ENCODE measurements at regions not wholly inside any gene's neighbourhood (a gene's known extent, or its start where the extent isn't known, plus 50 kb on each side); places are given as distances from the start of the nearest gene placed in this dataset.

DNA sequence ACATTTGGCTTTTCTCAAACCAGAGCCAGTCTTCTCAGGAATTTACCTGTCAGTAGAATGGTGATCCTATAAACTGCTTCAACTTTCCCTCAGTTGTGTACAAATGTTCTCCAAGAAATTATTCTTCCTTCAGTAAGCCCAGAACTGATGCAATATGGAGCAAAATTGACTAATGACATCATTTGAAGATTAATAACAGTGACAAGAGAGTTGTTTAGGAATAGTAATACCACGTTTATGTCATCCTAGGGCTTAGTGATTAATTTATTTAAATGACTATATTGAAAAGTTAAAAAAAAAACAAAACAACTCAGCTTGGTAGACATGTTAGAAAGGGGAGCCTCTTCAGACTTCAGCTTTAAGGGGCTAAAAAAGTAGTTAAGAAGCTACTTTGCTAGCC lies 933.2 kb downstream of the GATA3 start:
- H3K9me3 ChIP-seq (ENCODE audit: control insufficient read depth in 2 of 2, insufficient read depth in 1 of 2, low read depth in 1 of 2, low read length in 1 of 2), result no peaks in the 10 kb centered on the region

DNA sequence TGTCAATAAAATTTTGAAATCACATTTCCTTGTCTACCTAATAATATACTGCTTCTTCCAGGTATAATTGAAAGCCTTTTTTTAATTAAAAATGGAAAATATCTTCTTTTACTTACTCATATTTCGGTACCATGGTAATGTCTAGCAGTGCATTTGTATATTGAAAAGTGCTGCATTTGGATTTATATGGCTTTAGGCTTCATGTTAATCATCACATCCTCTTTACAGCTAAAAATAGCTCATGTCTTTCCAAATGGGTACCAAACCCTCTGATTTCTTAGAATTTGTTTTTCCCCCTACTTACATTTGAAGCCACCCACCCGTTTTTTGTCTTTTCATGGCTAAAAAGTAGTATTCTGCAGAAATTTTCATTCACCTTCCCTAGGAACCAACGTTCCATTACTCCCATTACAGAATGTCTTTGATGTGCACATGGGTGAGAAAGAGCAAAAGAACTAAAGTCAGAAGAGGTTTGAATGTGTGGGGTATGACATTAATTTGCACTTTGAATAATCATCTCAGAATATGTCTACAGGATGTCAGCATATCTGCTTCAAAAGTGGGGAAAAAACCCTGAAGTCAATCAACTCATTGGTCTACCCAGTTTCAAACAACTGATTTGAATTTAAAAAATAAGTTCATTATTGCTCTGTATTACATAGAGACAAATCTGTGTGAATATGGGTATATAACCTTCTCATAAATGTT lies 935.9 kb downstream of the GATA3 start:
- 55 to 67% methylated on average over 3 of the region's 3 CpGs for WGBS, 2 donors
- H3K36me3 ChIP-seq (ENCODE audit: control insufficient read depth in 2 of 2, insufficient read depth in 2 of 2, low read length in 1 of 2), result no peaks in the 10 kb centered on the region
- no peaks in the 10 kb centered on the region for H3K4me1 ChIP-seq (ENCODE audit: control insufficient read depth in 2 of 2, insufficient read depth in 2 of 2, low read length in 1 of 2)
- H3K9me3 ChIP-seq (ENCODE audit: control insufficient read depth in 2 of 2, insufficient read depth in 1 of 2, low read depth in 1 of 2, low read length in 1 of 2), result no peaks in the 10 kb centered on the region
- H3K27me3 ChIP-seq (ENCODE audit: control insufficient read depth in 1 of 2, insufficient read depth in 2 of 2, low read length in 2 of 2), result no peaks in the 10 kb centered on the region
- no peak overlapping the region for H3K27ac ChIP-seq (ENCODE audit: low read depth in 2 of 2, low read length in 1 of 2)
- H3K4me3 ChIP-seq (ENCODE audit: low read depth in 1 of 2, low read length in 2 of 2), result no peak overlapping the region

More for the DNA sequence above, 933.2 kb downstream of the GATA3 start:
- Histone ChIP-seq H3K4me3 (ENCODE audit: low read depth in 1 of 2, low read length in 2 of 2) (no peak overlapping the region), H3K27me3 (ENCODE audit: control insufficient read depth in 1 of 2, insufficient read depth in 2 of 2, low read length in 2 of 2) (no peaks in the 10 kb centered on the region), H3K27ac (ENCODE audit: low read depth in 2 of 2, low read length in 1 of 2) (no peak overlapping the region), H3K36me3 (ENCODE audit: control insufficient read depth in 2 of 2, insufficient read depth in 2 of 2, low read length in 1 of 2) (no peaks in the 10 kb centered on the region), H3K4me1 (ENCODE audit: control insufficient read depth in 2 of 2, insufficient read depth in 2 of 2, low read length in 1 of 2) (no peaks in the 10 kb centered on the region)
- 3 to 4% methylated on average over 1 of the region's 1 CpG for WGBS, 2 donors

GRCh38 chr10:8992009-8992408 lies 937.5 kb downstream of the GATA3 start:
- Histone ChIP-seq H3K9me3 (ENCODE audit: control insufficient read depth in 2 of 2, insufficient read depth in 1 of 2, low read depth in 1 of 2, low read length in 1 of 2) (no peaks in the 10 kb centered on the region), H3K36me3 (ENCODE audit: control insufficient read depth in 2 of 2, insufficient read depth in 2 of 2, low read length in 1 of 2) (no peaks in the 10 kb centered on the region), H3K27ac (ENCODE audit: low read depth in 2 of 2, low read length in 1 of 2) (no peak overlapping the region), H3K27me3 (ENCODE audit: control insufficient read depth in 1 of 2, insufficient read depth in 2 of 2, low read length in 2 of 2) (no peaks in the 10 kb centered on the region), H3K4me1 (ENCODE audit: control insufficient read depth in 2 of 2, insufficient read depth in 2 of 2, low read length in 1 of 2) (no peaks in the 10 kb centered on the region), H3K4me3 (ENCODE audit: low read depth in 1 of 2, low read length in 2 of 2) (no peak overlapping the region)
- 79 to 82% methylated on average over 1 of the region's 1 CpG for WGBS, 2 donors

GRCh38 chr10:8993864-8994263 lies 939.4 kb downstream of the GATA3 start:
- Histone ChIP-seq H3K27me3 (ENCODE audit: control insufficient read depth in 1 of 2, insufficient read depth in 2 of 2, low read length in 2 of 2) (no peaks in the 10 kb centered on the region), H3K27ac (ENCODE audit: low read depth in 2 of 2, low read length in 1 of 2) (no peak overlapping the region), H3K4me3 (ENCODE audit: low read depth in 1 of 2, low read length in 2 of 2) (no peak overlapping the region), H3K36me3 (ENCODE audit: control insufficient read depth in 2 of 2, insufficient read depth in 2 of 2, low read length in 1 of 2) (no peaks in the 10 kb centered on the region), H3K4me1 (ENCODE audit: control insufficient read depth in 2 of 2, insufficient read depth in 2 of 2, low read length in 1 of 2) (no peaks in the 10 kb centered on the region), H3K9me3 (ENCODE audit: control insufficient read depth in 2 of 2, insufficient read depth in 1 of 2, low read depth in 1 of 2, low read length in 1 of 2) (no peaks in the 10 kb centered on the region)
- whole genome bisulfite sequencing, 2 donors, result 57 to 68% methylated on average over 8 of the region's 8 CpGs

- no peak overlapping the region for H3K27ac ChIP-seq (ENCODE audit: low read depth in 2 of 2, low read length in 1 of 2)
- H3K36me3 ChIP-seq (ENCODE audit: control insufficient read depth in 2 of 2, insufficient read depth in 2 of 2, low read length in 1 of 2), result no peaks in the 10 kb centered on the region
- no peaks in the 10 kb centered on the region for H3K9me3 ChIP-seq (ENCODE audit: control insufficient read depth in 2 of 2, insufficient read depth in 1 of 2, low read depth in 1 of 2, low read length in 1 of 2)
- H3K4me3 ChIP-seq (ENCODE audit: low read depth in 1 of 2, low read length in 2 of 2), result no peak overlapping the region
- no peaks in the 10 kb centered on the region for H3K4me1 ChIP-seq (ENCODE audit: control insufficient read depth in 2 of 2, insufficient read depth in 2 of 2, low read length in 1 of 2)
- no peaks in the 10 kb centered on the region for H3K27me3 ChIP-seq (ENCODE audit: control insufficient read depth in 1 of 2, insufficient read depth in 2 of 2, low read length in 2 of 2)
Observed at GRCh38 chr10:8998751-8999150, 944.3 kb downstream of the GATA3 start.

- WGBS, 2 donors, result 92% methylated on average over 4 of the region's 4 CpGs
- no peaks in the 10 kb centered on the region for H3K9me3 ChIP-seq (ENCODE audit: control insufficient read depth in 2 of 2, insufficient read depth in 1 of 2, low read depth in 1 of 2, low read length in 1 of 2)
- H3K4me3 ChIP-seq (ENCODE audit: low read depth in 1 of 2, low read length in 2 of 2), result no peak overlapping the region
- no peaks in the 10 kb centered on the region for H3K4me1 ChIP-seq (ENCODE audit: control insufficient read depth in 2 of 2, insufficient read depth in 2 of 2, low read length in 1 of 2)
- H3K27me3 ChIP-seq (ENCODE audit: control insufficient read depth in 1 of 2, insufficient read depth in 2 of 2, low read length in 2 of 2), result no peaks in the 10 kb centered on the region
- H3K36me3 ChIP-seq (ENCODE audit: control insufficient read depth in 2 of 2, insufficient read depth in 2 of 2, low read length in 1 of 2), result no peaks in the 10 kb centered on the region
- no peak overlapping the region for H3K27ac ChIP-seq (ENCODE audit: low read depth in 2 of 2, low read length in 1 of 2)
Observed at GRCh38 chr10:9003122-9003521, 948.6 kb downstream of the GATA3 start.

- Histone ChIP-seq H3K4me3 (ENCODE audit: low read depth in 1 of 2, low read length in 2 of 2) (no peak overlapping the region), H3K9me3 (ENCODE audit: control insufficient read depth in 2 of 2, insufficient read depth in 1 of 2, low read depth in 1 of 2, low read length in 1 of 2) (no peaks in the 10 kb centered on the region), H3K27me3 (ENCODE audit: control insufficient read depth in 1 of 2, insufficient read depth in 2 of 2, low read length in 2 of 2) (no peaks in the 10 kb centered on the region), H3K36me3 (ENCODE audit: control insufficient read depth in 2 of 2, insufficient read depth in 2 of 2, low read length in 1 of 2) (no peaks in the 10 kb centered on the region), H3K4me1 (ENCODE audit: control insufficient read depth in 2 of 2, insufficient read depth in 2 of 2, low read length in 1 of 2) (no peaks in the 10 kb centered on the region), H3K27ac (ENCODE audit: low read depth in 2 of 2, low read length in 1 of 2) (no peak overlapping the region)
- WGBS, 2 donors, result 87 to 91% methylated on average over 6 of the region's 6 CpGs
Observed at GRCh38 chr10:9004736-9005135, 950.2 kb downstream of the GATA3 start.

DNA sequence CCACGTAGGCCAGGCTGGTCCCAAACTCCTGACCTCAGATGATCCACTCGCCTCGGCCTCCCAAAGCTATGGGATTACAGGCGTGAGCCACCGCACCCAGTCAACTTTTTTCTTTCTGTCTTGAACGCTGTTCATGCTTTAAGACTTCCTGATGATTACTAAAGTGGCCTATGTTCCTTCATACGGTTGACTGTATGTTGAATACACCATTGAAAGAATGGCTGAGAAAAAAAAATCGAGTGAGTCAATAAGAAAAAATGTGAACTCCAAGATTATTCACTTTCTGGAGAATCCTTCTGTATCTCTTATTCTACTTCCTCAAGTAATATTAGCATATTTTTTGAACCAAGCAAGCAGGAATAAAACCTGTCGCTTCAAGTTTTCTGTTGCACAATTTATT lies 955.0 kb downstream of the GATA3 start:
- no peaks in the 10 kb centered on the region for H3K36me3 ChIP-seq (ENCODE audit: control insufficient read depth in 2 of 2, insufficient read depth in 2 of 2, low read length in 1 of 2)
- no peak overlapping the region for H3K4me3 ChIP-seq (ENCODE audit: low read depth in 1 of 2, low read length in 2 of 2)
- H3K27ac ChIP-seq (ENCODE audit: low read depth in 2 of 2, low read length in 1 of 2), result no peak overlapping the region
- no peaks in the 10 kb centered on the region for H3K9me3 ChIP-seq (ENCODE audit: control insufficient read depth in 2 of 2, insufficient read depth in 1 of 2, low read depth in 1 of 2, low read length in 1 of 2)
- H3K4me1 ChIP-seq (ENCODE audit: control insufficient read depth in 2 of 2, insufficient read depth in 2 of 2, low read length in 1 of 2), result no peaks in the 10 kb centered on the region
- H3K27me3 ChIP-seq (ENCODE audit: control insufficient read depth in 1 of 2, insufficient read depth in 2 of 2, low read length in 2 of 2), result no peaks in the 10 kb centered on the region
- WGBS, 2 donors, result 80 to 87% methylated on average over 9 of the region's 9 CpGs

DNA sequence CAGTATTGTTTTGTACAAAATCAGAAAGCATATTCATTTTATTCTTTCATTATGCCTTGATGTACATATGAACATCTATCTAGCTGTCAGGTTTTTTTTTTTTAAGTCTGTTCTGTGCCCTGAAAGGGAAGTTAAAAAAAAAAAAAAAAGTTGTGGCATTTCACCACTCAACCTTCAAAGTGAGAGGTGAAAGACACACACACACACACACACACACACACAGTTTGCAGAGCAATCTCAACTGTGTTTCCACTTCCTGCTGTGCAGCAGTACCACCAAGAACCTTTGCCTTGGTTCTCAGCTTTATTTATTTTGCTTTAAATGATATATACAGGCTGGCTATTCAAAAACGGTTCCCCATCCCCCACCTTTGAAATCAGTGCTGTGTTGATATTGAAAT lies 955.6 kb downstream of the GATA3 start:
- 10 to 23% methylated on average over 1 of the region's 1 CpG for WGBS, 2 donors
- H3K27me3 ChIP-seq (ENCODE audit: control insufficient read depth in 1 of 2, insufficient read depth in 2 of 2, low read length in 2 of 2), result no peaks in the 10 kb centered on the region
- no peaks in the 10 kb centered on the region for H3K36me3 ChIP-seq (ENCODE audit: control insufficient read depth in 2 of 2, insufficient read depth in 2 of 2, low read length in 1 of 2)

GRCh38 chr10:9010931-9011670 lies 956.6 kb downstream of the GATA3 start:
- Histone ChIP-seq H3K36me3 (ENCODE audit: control insufficient read depth in 2 of 2, insufficient read depth in 2 of 2, low read length in 1 of 2) (no peaks in the 10 kb centered on the region), H3K9me3 (ENCODE audit: control insufficient read depth in 2 of 2, insufficient read depth in 1 of 2, low read depth in 1 of 2, low read length in 1 of 2) (no peaks in the 10 kb centered on the region), H3K27ac (ENCODE audit: low read depth in 2 of 2, low read length in 1 of 2) (no peak overlapping the region), H3K27me3 (ENCODE audit: control insufficient read depth in 1 of 2, insufficient read depth in 2 of 2, low read length in 2 of 2) (no peaks in the 10 kb centered on the region), H3K4me1 (ENCODE audit: control insufficient read depth in 2 of 2, insufficient read depth in 2 of 2, low read length in 1 of 2) (no peaks in the 10 kb centered on the region), H3K4me3 (ENCODE audit: low read depth in 1 of 2, low read length in 2 of 2) (no peak overlapping the region)
- WGBS, 2 donors, result 65 to 66% methylated on average over 5 of the region's 5 CpGs

More for the DNA sequence above, 955.6 kb downstream of the GATA3 start:
- Histone ChIP-seq H3K4me3 (ENCODE audit: low read depth in 1 of 2, low read length in 2 of 2) (no peak overlapping the region), H3K4me1 (ENCODE audit: control insufficient read depth in 2 of 2, insufficient read depth in 2 of 2, low read length in 1 of 2) (no peaks in the 10 kb centered on the region), H3K27ac (ENCODE audit: low read depth in 2 of 2, low read length in 1 of 2) (no peak overlapping the region), H3K9me3 (ENCODE audit: control insufficient read depth in 2 of 2, insufficient read depth in 1 of 2, low read depth in 1 of 2, low read length in 1 of 2) (no peaks in the 10 kb centered on the region)

All from esophagus (tissue), 2 donors.